Lung (tissue), 11 donors: ENCODE measurements at regions not wholly inside any gene's neighbourhood (a gene's known extent, or its start where the extent isn't known, plus 50 kb on each side); places are given as distances from the start of the nearest gene placed in this dataset.

Experiments
- ATAC-seq: fragments of 200-7000 bp; cut with Tn5 transposase; one replicate; pipeline ENCODE4 v1.9.1; 2020; ENCODE audit warnings: moderate number of reproducible peaks; ENCODE audit not compliant: insufficient read depth, low FRiP score
- DNase-seq, 3 donors: peaks; one replicate each; pipeline ENCODE4 v3.0.0-alpha.2; 2013 to 2017
- H3K27ac ChIP-seq, 2 donors: one replicate each; pipeline ENCODE4 v1.5.1; 2013; ENCODE audit warnings: mild to moderate bottlenecking in 2 of 2, moderate library complexity in 2 of 2, control low read depth in 1 of 2, inconsistent platforms in 1 of 2, low read depth in 1 of 2, low read length in 1 of 2
- H3K27me3 ChIP-seq, 3 donors: one replicate each; pipeline ENCODE4 v1.5.1; 2013; ENCODE audit warnings: low read length in 2 of 3; ENCODE audit not compliant: control insufficient read depth in 3 of 3, insufficient read depth in 3 of 3
- H3K36me3 ChIP-seq, 4 donors: one replicate each; pipeline ENCODE4 v1.5.1; 2013; ENCODE audit warnings: low read length in 4 of 4, mild to moderate bottlenecking in 1 of 4, moderate library complexity in 1 of 4; ENCODE audit not compliant: control insufficient read depth in 4 of 4, insufficient read depth in 4 of 4
- H3K4me1 ChIP-seq, 5 donors: one replicate each; pipeline ENCODE4 v1.5.1; 2013; ENCODE audit warnings: low read length in 5 of 5, mild to moderate bottlenecking in 2 of 5, moderate library complexity in 1 of 5; ENCODE audit not compliant: control insufficient read depth in 5 of 5, insufficient read depth in 5 of 5
- H3K4me3 ChIP-seq: one replicate; pipeline ENCODE4 v1.5.1; 2013; ENCODE audit warnings: mild to moderate bottlenecking, control low read depth, moderate library complexity
- H3K9ac ChIP-seq, 2 donors: one replicate each; pipeline ENCODE4 v1.5.1; 2013; ENCODE audit warnings: low read length in 2 of 2, control low read depth in 1 of 2; ENCODE audit not compliant: insufficient read depth in 1 of 2
- H3K9me3 ChIP-seq, 4 donors: one replicate each; pipeline ENCODE4 v1.5.1; 2013; ENCODE audit warnings: low read length in 3 of 4, mild to moderate bottlenecking in 1 of 4, moderate library complexity in 1 of 4; ENCODE audit not compliant: control insufficient read depth in 4 of 4, insufficient read depth in 3 of 4
- CTCF ChIP-seq: IDR thresholded peaks from 2 replicates; pipeline ENCODE4 v1.5.1; 2012; ENCODE audit warnings: mild to moderate bottlenecking; ENCODE audit errors: control extremely low read depth, extremely low read depth
- WGBS, 2 donors: extraction: QIAGEN DNeasy Blood & Tissue Kit; methylation state at CpG; one replicate each; pipeline ENCODE4 v1.1.7; 2013; 5-methylcytosine and 5-hydroxymethylcytosine counted together
- donor health status: control.
- donor health status: control.
- donor health status: Bipolar disorder and iron deficiency.
- donor health status: healthy.
- donor health status: DM: yes; HTN: yes; CAD: no.

- Histone ChIP-seq H3K4me3 (no peak overlapping the region), H3K4me1 (peaks cover 0 to 2% (median 0%) of the 10 kb centered on the region in 5 donors), H3K27ac (no peak overlapping the region), H3K27me3 (no peaks in the 10 kb centered on the region), H3K9me3 (no peaks in the 10 kb centered on the region), H3K9ac (no peak overlapping the region), H3K36me3 (no peaks in the 10 kb centered on the region)
- TF ChIP-seq CTCF, result no peak
- ATAC-seq (peak; percentile 41), DNase-seq (peak in 1 of 3 donors; percentile 32)
Measured at GRCh38 chr5:67680099-67680498, 483.5 kb upstream of the CD180 start.

GRCh38 chr5:67679184-67679841 lies 482.7 kb upstream of the CD180 start:
- H3K36me3 ChIP-seq, result no peaks in the 10 kb centered on the region
- ATAC-seq (no peak), DNase-seq (peak in 1 of 3 donors; percentile 9)
- H3K4me1 ChIP-seq, result peaks cover 0 to 2% (median 0%) of the 10 kb centered on the region in 5 donors
- no peak for TF ChIP-seq CTCF
- no peak overlapping the region for H3K4me3 ChIP-seq
- no peak overlapping the region for H3K27ac ChIP-seq
- no peak overlapping the region for H3K9ac ChIP-seq
- 94 to 96% methylated on average over 7 of the region's 7 CpGs for WGBS, 2 donors
- H3K27me3 ChIP-seq, result no peaks in the 10 kb centered on the region
- H3K9me3 ChIP-seq, result no peaks in the 10 kb centered on the region

GRCh38 chr5:67678594-67678993 lies 482.0 kb upstream of the CD180 start:
- H3K4me3 ChIP-seq, result no peak overlapping the region
- no peaks in the 10 kb centered on the region for H3K9me3 ChIP-seq
- DNase-seq (no peak), ATAC-seq (no peak)
- no peaks in the 10 kb centered on the region for H3K36me3 ChIP-seq
- H3K27ac ChIP-seq, result no peak overlapping the region
- peaks cover 0 to 2% (median 0%) of the 10 kb centered on the region in 5 donors for H3K4me1 ChIP-seq
- no peak overlapping the region for H3K9ac ChIP-seq
- WGBS, 2 donors, result 92 to 97% methylated on average over 3 of the region's 3 CpGs
- no peaks in the 10 kb centered on the region for H3K27me3 ChIP-seq
- TF ChIP-seq CTCF, result no peak
